GM19324 (cell line): ENCODE measurements at regions not wholly inside any gene's neighbourhood (a gene's known extent, or its start where the extent isn't known, plus 50 kb on each side); places are given as distances from the start of the nearest gene placed in this dataset.
A peak's percentile ranks its signal among the peaks of the same experiment; 100 is the strongest.

Experiments used
- ATAC-seq: cut with Tn5 transposase; IDR thresholded peaks from one replicate; pipeline ENCODE4 v1.9.1; 2021; ENCODE audit warnings: mild to moderate bottlenecking, moderate library complexity; ENCODE audit not compliant: unreplicated experiment, low FRiP score

DNA sequence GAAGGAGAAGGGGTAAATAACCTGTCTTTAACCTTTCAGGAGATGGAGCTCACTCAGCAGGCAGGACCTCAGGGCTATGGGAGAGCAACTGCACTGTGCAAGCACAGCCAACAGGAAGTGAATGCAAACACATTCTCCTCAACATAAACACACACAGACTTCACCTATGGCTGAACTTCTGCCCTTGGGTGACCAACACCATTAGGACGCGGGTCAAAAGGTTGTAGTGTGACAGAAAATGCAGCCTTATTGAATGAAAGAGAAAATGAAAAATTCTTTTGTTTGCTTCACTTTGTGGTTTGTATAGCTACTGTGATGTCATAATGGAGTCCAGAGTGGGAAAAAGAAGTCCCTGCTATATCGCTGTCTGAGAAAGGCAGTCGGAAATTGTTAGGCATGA lies 323.0 kb downstream of the NDFIP2 start:
- ATAC-seq: peak; percentile 63

DNA sequence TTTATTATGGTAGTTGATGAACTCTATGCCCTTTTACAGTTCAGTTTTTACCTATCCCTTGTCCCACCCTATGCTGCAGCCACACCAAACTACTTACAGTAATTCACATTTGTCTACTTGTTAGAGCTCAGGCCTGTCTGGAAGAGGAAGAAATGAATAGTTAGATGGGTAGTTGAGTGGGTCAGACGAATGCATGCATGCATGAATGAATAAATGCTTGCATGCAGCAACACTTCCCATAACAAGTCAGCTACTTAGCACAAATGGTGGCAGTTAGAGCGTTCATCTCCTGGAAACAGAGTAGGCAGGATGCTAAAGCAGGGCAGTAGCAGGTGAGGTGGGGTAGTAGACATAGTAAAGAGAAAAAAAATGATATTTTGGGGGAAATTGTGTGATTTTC lies 322.3 kb downstream of the NDFIP2 start:
- no peak for ATAC-seq

DNA sequence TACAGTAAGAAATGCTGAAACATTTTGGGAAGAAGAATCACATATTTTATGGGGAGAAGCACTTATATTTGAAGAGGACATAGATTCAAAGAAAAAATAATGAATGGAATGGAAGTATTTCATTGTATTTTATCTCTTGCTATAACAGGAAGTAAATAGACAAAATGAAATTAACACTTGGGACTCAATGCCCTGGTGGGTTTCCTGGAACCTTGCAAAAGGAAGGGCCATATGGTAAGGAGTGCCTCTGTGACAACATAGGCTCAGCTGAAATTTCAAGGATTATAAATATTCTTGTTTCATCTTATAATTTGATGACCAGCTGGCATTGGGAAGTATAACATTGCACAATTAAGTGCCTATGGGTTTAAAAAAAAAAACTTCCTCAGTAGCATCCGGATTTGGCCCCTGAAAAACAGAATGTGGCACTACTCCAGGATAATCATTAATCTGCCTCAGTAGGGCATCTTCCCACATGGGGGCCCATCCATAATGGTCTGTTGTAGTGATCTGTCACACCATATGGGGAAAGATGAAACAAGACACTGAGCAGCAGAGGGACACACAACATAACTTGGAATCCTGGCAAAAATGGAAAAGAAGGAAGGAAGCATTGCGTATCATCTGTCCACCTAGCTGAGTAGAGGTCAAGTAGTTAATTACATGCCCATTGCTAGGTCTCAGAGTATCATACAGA lies 321.6 kb downstream of the NDFIP2 start:
- ATAC-seq: no peak

DNA sequence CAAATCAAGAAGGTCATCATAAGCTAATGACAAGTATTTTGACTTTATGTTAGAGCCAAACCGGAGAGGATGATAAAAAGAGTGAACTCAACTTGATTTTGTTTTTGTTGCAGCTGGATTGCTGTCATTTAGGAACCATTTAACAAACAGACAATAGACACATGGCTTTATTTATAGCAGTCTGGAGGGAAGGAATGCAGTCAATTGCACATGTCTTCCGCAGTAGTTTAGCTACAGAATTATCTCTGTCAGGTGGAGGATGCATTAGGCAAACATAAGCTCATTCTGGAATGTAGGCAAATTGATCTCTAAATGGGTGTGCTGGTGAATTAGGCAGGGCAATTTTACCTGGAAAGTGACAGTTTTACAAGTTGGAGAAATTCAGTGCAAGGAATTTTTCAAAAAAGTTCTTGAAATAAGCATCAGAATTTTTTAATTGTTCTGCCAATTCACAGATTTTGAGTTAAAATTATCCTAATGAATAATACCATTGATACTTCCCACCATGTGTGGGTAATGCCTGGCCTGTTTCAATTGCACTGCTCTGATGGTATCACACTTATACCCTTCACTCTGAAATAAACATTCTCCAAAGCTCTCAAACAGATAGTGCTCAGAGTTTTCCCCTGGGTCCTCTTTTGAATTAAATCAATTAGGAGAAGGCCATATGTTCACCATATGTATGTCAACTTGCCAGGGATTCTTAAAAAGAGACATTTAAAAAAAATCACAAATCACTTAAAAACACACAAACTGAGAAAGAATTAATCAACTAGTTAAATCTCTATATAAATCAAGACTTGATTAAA lies 318.3 kb downstream of the NDFIP2 start:
- ATAC-seq: no peak

DNA sequence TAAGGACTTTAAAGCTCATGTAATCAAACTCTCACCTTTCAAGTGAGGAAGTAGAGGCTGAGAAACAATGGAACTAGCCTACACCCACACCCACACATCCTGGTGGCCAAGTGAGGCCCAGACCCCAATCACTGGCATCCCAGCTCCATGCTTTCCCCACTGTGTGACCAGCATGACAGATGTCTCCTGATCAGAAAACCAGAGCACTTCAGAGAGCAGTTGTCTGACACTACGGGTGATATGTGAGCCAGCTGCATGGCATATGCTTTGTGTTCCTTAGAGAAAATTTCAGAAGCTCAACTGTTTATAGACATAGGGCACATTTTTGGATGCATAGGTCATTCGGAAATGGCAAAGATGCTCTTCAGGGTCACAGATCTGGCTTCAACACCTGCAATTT lies 315.2 kb downstream of the NDFIP2 start:
- ATAC-seq: no peak

DNA sequence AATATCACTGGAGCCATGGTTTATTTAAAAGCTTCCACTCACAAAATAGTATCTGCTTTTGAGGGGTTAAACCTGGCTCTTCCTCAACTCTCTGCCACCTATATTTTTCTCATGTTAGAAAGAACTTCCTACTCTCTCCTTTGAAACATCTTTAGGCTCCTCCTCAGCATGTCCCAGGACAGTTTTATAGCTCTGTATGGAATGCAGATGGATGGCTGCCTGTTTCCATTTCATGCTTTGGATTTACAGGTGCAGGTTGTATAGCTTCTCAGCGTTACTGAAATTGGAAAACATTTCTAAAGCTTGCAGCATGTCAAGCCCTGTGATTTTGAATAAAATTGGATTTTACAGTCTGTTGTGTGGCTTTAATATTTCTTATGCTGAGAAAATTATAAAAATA lies 314.0 kb downstream of the NDFIP2 start:
- no peak for ATAC-seq

DNA sequence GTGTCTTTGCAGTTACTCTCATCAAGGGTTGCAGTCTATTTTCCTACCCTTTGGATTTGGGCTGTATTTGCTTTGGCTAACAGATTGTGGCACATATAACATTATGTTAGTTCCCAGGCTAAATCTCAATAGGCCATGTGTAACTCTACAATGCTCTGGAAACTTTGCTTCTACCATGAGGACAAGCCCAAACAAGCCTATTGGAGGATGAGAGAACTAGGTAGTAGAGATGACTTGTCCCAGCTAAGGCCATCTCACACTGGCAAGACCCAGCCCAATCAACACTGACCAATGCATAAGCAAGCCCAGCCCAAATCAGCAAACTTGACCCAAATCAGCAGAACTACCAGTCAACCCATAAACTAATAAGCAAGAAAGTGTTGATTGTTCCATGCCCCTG lies 311.8 kb downstream of the NDFIP2 start:
- ATAC-seq: no peak

DNA sequence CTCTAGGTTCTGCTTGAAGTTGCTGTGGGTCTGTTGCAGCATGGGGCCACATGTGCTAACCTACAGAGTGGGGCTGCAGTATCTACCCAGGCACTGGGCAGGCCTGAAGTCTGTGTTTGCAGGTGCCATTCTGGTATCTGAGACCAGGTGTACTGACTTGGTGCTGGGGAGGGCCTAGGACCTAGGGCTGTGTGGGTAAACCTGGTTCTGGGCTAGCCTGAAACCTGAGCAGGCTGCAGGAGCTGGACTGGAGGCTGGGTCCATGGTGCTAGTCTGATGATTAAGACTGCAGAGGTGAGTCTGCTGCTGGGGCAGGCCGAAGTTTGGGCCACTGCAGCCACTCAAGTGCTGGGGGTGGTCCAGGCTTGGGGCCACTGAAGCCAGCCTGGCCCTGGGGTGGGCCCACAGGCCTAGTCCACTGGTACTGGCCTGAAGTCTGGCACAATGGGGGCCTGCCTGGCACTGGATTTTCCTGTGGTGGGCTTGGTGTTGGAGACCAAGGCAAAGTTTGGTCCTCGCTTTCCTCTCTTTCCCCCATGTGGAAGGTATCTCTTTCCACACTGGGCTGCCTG lies 310.6 kb downstream of the NDFIP2 start:
- ATAC-seq: no peak

DNA sequence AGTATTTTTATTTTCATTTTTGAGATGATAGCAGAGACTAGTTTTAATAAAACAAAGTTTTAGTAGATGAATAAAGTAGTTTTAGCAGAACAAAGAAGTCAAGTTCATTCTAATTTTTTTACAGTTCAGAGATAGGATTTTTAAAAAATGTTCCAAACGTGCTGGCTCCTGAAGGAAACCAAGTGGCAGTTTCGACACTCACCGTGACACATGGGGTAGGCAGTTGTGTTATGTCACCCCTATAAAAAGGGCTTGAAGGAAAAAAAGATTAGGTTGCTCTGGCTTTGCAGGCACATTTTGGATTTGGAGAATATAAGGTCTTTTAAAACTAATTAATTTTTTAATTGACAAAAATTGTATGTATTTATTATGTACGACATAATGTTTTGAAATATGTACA lies 305.2 kb downstream of the NDFIP2 start:
- ATAC-seq: no peak

DNA sequence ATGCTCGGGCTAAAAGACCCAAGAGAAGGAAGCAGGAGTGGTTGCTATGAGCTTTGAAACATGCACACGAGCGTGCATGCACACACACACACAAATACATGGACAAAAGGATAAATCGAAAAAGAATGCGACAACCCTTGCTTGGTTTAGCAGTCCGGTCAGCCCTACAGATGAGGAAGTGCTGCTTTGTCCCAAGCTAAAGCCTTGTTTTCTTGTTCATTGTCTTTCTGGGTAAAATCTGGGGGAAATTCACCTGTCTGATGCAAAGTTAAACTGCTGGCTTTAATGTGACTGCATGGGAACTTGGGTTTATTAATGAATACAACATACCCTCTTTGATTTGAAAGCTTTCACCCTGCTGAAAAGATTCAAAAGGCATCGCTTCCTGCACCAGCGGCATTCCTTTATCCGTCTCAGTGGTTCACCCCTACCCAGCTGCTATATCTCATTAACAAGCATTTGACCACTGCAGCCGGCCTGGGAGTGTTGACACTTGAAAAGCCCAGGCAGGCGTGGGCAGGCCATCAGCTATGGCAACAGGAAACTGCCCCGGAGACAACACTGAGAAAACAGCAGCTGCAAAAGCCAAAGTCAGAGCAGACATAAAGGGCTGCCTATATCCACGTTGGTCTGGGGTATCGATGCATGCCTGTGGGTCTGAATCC lies 301.7 kb downstream of the NDFIP2 start:
- no peak for ATAC-seq

DNA sequence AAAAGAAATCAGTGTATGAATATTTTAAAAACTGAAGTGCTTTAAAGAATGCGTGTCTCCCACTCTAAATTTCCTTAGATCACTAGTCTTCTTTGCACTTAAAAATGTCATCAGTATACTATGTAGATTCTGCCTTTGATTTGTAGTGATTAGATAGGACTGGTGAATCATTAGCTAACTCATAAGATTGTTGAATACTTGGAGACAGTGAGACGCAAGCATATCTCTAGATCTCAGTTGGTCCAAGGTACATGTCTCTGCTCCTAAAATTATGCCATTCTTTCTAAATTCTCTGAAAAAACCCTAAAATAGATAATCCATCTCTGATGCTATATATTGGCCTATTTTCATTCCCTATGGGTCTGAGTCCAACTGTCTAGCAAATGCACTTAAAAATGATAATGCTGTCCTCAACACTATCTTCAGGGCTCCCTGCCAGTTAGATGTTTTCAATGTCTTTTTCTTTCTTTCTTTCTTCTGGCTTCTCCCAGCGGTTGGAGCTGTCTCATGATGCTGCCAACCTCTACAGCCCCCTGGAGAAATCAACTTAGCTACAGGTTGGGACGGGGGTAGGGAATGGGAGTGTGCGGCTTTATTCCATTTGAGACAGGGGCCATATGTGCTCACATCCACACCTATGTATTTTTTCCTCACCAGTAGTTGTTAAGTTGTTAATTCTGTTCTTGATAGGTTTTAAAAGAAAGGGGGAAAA lies 301.0 kb downstream of the NDFIP2 start:
- no peak for ATAC-seq

DNA sequence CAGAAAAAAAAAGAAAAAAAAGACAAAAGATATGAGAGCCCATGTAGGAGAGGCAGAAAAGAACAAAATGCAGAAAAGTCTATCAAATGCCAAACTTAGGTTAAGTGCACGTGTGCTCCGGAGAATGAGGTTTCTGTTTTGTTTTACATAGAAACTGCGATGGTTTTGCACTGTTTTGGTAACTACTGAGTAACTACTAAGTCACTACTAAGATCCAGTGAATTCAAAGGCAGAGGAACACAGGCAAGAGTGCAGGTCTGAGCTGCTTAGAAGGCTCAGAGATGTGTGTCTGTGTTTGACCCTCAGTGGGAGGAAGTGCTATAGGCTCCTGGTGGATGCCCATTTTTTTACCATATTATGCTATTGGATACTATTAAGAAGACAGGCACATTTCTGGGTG lies 299.3 kb downstream of the NDFIP2 start:
- ATAC-seq: peak; percentile 53

DNA sequence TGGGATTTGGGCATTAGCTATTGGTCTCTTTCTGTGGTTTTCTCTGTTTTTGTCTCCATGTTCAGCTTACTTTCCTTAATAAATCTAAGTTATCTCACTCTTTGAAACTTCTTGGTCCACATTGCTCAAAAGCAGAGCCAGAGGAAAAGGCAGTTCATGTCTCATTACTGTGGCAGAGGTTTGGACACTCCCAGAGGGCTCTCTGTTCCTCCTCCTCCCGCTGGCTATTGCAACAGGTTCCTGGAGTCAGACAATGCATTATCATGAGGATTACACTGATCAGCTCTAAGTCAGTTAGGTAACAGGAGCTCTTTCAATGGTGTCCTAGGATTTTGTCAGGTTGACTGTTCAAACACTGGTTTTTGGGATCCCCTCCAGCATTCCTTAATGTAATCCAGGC lies 298.8 kb downstream of the NDFIP2 start:
- no peak for ATAC-seq

DNA sequence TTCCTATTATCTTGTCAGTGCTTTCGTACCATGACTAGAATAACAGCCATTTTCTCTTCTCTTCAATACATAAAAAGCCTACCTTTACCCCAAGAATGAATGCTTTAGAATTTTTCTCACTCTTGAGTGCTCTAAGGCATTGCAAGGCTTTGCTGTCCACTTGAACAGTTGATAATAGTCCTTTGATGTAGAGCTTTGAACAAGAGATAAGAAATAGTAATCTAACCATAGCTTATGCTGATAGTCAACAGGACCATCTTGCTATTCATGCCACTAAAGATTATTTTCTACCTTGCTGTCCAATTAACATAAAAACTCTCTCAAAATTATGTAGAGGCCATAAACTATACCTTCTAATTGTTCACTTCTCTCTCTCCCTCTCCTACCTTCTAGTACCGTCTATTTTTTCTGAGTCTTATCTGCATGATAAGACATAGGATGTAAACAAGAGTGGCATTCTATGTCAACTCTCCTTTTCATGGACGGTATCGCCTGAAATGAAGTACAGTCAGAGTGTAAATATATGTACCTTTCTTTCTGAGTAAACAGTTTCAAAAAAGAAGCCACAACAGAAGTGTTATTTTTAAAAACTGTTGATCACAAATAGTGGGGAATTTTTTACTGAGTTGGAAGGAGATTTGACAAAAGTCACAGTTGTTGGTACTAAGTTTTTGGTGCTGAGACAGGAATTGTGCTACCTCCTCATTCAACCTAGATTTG lies 297.9 kb downstream of the NDFIP2 start:
- ATAC-seq: no peak

DNA sequence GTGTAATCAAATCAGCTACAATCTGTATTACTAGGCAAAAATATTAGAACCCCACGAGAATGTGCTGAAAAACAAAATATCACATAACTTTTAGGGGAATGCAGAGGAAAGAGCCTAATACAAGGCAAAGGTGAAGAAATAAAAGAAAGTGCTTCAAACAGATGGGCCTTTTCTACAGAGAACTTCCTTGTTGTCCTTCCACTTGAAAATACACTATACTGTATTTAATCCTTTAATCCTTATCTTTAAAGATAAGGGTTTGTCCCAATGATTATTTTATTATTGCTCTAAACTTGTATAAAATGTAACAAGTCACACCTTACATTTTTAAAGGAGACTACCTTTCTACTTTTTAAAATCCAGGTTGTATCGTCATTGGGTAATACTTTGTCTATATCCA lies 296.5 kb downstream of the NDFIP2 start:
- ATAC-seq: no peak

DNA sequence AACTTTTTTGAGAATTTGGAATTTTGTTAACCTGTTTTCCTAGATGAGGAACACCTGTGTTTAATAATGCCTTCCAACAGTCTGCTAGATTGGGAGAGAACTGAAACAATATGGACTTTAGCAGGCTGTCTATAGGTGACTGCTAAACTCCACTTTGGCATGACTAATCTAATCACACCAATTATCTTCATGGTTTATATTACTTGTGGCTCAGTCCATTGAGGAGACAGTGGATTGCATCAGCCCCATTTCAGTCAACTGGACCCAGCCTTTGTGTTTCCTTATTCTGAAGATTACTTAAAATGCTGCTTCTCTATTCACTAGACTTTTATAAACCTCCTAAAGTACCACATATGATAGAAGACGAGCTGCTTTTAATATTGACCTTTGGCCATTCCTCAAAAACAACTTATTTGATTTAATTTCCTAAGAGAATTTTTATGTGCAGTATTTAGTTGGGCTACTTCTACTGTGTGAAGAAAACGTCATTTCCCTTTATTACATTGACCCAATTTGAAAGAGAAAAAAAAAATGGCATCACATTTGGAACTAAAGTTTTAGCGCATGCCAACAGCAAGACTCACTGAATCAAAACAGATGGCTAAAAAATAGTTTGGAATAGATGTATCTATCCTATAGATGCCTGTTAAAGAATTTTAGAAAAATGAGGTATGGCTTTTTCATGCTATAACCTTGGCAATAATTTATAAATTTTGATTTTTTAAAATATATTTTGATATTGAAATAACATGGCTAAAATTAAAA lies 295.8 kb downstream of the NDFIP2 start:
- ATAC-seq: no peak

DNA sequence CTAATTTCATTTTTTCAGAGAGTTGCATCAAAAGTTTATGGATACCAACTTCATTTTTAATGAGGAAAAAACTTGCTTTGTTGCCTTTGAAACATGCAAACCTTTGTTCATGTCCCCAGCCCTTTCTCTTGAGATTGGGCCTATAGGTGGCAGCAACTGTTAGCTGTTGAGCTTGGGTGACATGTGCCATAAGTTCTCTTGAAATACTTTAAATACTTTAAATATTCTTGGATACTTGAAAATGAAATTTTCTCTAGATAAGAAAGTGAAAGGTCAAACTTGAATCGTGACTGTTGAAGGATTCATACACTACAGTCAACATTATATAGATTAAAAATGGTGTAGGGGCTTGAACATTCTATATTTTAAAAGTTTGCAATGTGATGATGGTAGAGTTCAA lies 294.9 kb downstream of the NDFIP2 start:
- no peak for ATAC-seq

DNA sequence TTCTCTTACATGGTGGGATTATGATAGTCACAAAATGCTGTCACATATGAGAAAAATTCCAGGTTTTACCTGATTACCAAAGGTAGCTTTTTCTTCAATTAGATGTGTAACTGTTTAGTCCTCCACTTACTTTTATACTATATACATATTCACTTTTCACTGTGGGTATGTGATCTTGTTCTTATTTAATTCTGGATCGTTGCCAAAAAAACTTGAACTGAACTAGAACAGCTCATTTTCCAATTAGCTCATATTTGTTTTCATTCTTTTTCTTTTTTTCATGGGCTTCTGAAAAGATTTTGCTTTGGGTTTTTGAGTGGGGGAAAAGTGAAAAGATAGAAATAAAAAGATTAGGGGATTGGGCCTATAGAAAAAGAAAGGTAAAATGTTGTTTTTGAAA lies 291.9 kb downstream of the NDFIP2 start:
- no peak for ATAC-seq

DNA sequence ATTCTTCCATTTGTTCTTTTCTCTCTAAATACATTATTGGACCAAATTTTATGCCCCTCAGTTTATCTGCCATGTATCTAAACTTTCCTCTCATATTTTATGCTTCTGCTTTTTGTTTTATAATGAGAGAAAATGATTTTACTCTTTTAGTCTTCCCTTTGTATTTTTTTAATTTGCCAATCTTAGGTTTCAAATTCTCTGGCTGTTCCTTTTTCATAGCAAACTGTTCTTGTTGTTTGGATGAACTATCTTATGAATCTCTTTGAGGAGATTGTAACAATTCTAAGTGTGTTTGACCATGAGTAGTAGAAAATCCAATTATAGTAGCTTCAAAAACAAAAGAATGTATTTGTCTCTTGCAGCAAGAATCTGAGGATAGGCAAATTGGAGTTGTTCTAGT lies 290.5 kb downstream of the NDFIP2 start:
- ATAC-seq: no peak
